ENCODE measurements at regions not wholly inside any gene's neighbourhood (a gene's known extent, or its start where the extent isn't known, plus 50 kb on each side); places are given as distances from the start of the nearest gene placed in this dataset.

DNA sequence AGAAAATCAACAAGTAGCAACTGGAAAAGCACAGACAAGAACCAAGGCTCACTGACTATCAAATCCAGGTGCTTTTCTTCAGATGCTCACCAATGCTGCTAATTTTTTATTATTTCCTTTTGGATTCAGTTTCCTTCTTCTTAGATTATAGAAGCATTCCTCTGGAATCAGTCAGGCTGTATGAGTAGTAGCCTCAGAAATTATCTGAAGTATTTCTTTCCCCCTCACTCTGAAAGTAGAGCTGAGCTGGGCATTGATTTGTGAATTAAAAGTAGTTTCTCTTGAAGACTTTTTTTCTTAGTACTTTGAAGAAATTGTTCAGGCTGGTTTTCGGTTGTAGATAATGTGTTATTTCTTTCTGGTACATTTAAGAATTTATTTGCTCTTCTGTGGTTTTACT, 273.7 kb downstream of the NOL4 start:
- TF ChIP-seq, protein P1, sequence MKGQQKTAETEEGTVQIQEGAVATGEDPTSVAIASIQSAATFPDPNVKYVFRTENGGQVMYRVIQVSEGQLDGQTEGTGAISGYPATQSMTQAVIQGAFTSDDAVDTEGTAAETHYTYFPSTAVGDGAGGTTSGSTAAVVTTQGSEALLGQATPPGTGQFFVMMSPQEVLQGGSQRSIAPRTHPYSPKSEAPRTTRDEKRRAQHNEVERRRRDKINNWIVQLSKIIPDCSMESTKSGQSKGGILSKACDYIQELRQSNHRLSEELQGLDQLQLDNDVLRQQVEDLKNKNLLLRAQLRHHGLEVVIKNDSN (IDR thresholded peaks at IDR 0.05; ENCODE audit: borderline replicate concordance, low read depth): no peak
- H3K9me3 ChIP-seq: no peaks in the 10 kb centered on the region
- H3K79me2 ChIP-seq (ENCODE audit: insufficient read depth): no peaks in the 10 kb centered on the region
- no peak for DNase-seq
- H3K4me2 ChIP-seq: no peak overlapping the region
- no peaks in the 10 kb centered on the region for H3K36me3 ChIP-seq (replicated peaks in 1 of 2; ENCODE audit: control insufficient read depth in 1 of 2, insufficient read depth in 2 of 2, low read length in 1 of 2)
- no peaks in the 10 kb centered on the region for H3K4me1 ChIP-seq (ENCODE audit: control insufficient read depth in 1 of 2, insufficient read depth in 2 of 2, low read depth in 1 of 2, low read length in 1 of 2)
- CTCF ChIA-PET: interaction anchor here (1.0 to 2.0 kb wide), 5 partner anchors 10 to 372 kb away, joined by 3 to 4 read pairs (median 3); no protein-coding TSS in a partner anchor
- no peak overlapping the region for H3K4me3 ChIP-seq (ENCODE audit: low read depth in 2 of 2, low read length in 1 of 2)
- H3K9me2 ChIP-seq: no peaks in the 10 kb centered on the region
- no peak overlapping the region for H3K9ac ChIP-seq
- H2AFZ ChIP-seq (ENCODE audit: low read depth): no peak overlapping the region
- H3K27me3 ChIP-seq (ENCODE audit: insufficient read depth): no peaks in the 10 kb centered on the region
- H3F3A ChIP-seq (replicated peaks; ENCODE audit: insufficient read depth): no peaks in the 10 kb centered on the region
- WGBS (ENCODE audit: low lambda C conversion rate): 29% methylated on average over 1 of the region's 1 CpG
- no peaks in the 10 kb centered on the region for H4K20me1 ChIP-seq (ENCODE audit: insufficient read depth)
- no peak overlapping the region for H3K27ac ChIP-seq (ENCODE audit: low read depth in 2 of 2, low read length in 1 of 2)
- POLR2A ChIA-PET: no interaction called here

DNA sequence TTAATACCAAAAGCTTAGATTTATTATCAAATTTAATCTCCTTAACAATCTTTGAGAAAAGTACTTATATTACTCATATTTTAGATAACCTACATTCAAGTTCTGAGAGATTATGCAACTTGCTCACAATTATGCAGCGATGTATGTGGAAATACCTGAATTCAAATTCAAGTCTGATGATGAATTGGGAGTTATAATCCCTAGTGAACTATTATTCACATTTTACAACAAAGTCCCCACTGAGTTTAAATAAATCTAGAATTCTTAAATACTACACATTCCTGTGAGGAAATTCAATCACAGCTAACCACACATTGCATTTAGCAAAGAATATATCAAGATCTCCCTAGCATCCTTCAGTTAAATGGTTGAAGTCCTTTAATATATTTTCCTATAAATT, 278.4 kb downstream of the NOL4 start:
- DNase-seq: no peak
- no peak overlapping the region for H2AFZ ChIP-seq (ENCODE audit: low read depth)
- H3K79me2 ChIP-seq (ENCODE audit: insufficient read depth): no peaks in the 10 kb centered on the region
- CTCF ChIA-PET: no interaction called here
- no peak overlapping the region for H3K9ac ChIP-seq
- no peaks in the 10 kb centered on the region for H3K36me3 ChIP-seq (replicated peaks in 1 of 2; ENCODE audit: control insufficient read depth in 1 of 2, insufficient read depth in 2 of 2, low read length in 1 of 2)
- TF ChIP-seq RCOR1 (IDR thresholded peaks at IDR 0.05; ENCODE audit: low read length) (no peak), FOXM1 (IDR thresholded peaks at IDR 0.05; ENCODE audit: low read depth) (no peak), RFX5 (IDR thresholded peaks at IDR 0.05; ENCODE audit: low read length) (no peak), MXI1 (IDR thresholded peaks at IDR 0.05; ENCODE audit: low read depth, low read length) (no peak), YY1 (IDR thresholded peaks at IDR 0.05; ENCODE audit: low read depth) (no peak), NFIC (IDR thresholded peaks at IDR 0.05; ENCODE audit: borderline replicate concordance) (no peak), TAF1 (IDR thresholded peaks at IDR 0.05; ENCODE audit: borderline replicate concordance, low read depth, low read length) (no peak), GATA2 (CRISPR knock-in tag; IDR thresholded peaks at IDR 0.05) (no peak), FOSL2 (IDR thresholded peaks at IDR 0.05; ENCODE audit: borderline replicate concordance, low read depth) (no peak), FOXJ3 (CRISPR knock-in tag; IDR thresholded peaks at IDR 0.05) (no peak), SMC3 (IDR thresholded peaks at IDR 0.05; ENCODE audit: low read depth, low read length) (no peak)
- TF ChIP-seq, protein P2, sequence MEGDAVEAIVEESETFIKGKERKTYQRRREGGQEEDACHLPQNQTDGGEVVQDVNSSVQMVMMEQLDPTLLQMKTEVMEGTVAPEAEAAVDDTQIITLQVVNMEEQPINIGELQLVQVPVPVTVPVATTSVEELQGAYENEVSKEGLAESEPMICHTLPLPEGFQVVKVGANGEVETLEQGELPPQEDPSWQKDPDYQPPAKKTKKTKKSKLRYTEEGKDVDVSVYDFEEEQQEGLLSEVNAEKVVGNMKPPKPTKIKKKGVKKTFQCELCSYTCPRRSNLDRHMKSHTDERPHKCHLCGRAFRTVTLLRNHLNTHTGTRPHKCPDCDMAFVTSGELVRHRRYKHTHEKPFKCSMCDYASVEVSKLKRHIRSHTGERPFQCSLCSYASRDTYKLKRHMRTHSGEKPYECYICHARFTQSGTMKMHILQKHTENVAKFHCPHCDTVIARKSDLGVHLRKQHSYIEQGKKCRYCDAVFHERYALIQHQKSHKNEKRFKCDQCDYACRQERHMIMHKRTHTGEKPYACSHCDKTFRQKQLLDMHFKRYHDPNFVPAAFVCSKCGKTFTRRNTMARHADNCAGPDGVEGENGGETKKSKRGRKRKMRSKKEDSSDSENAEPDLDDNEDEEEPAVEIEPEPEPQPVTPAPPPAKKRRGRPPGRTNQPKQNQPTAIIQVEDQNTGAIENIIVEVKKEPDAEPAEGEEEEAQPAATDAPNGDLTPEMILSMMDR (IDR thresholded peaks at IDR 0.05): no peak
- TF ChIP-seq, protein P3, sequence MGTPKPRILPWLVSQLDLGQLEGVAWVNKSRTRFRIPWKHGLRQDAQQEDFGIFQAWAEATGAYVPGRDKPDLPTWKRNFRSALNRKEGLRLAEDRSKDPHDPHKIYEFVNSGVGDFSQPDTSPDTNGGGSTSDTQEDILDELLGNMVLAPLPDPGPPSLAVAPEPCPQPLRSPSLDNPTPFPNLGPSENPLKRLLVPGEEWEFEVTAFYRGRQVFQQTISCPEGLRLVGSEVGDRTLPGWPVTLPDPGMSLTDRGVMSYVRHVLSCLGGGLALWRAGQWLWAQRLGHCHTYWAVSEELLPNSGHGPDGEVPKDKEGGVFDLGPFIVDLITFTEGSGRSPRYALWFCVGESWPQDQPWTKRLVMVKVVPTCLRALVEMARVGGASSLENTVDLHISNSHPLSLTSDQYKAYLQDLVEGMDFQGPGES (IDR thresholded peaks at IDR 0.05; ENCODE audit: low read depth, low read length): no peak
- TF ChIP-seq, protein P1 (IDR thresholded peaks at IDR 0.05; ENCODE audit: borderline replicate concordance, low read depth): no peak
- TF ChIP-seq, protein P4, sequence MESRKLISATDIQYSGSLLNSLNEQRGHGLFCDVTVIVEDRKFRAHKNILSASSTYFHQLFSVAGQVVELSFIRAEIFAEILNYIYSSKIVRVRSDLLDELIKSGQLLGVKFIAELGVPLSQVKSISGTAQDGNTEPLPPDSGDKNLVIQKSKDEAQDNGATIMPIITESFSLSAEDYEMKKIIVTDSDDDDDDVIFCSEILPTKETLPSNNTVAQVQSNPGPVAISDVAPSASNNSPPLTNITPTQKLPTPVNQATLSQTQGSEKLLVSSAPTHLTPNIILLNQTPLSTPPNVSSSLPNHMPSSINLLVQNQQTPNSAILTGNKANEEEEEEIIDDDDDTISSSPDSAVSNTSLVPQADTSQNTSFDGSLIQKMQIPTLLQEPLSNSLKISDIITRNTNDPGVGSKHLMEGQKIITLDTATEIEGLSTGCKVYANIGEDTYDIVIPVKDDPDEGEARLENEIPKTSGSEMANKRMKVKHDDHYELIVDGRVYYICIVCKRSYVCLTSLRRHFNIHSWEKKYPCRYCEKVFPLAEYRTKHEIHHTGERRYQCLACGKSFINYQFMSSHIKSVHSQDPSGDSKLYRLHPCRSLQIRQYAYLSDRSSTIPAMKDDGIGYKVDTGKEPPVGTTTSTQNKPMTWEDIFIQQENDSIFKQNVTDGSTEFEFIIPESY (IDR thresholded peaks at IDR 0.05; ENCODE audit: borderline replicate concordance, low read depth): no peak
- no peaks in the 10 kb centered on the region for H3K27me3 ChIP-seq (ENCODE audit: insufficient read depth)
- H3K4me2 ChIP-seq: no peak overlapping the region
- POLR2A ChIA-PET: no interaction called here
- H3F3A ChIP-seq (replicated peaks; ENCODE audit: insufficient read depth): no peaks in the 10 kb centered on the region
- no peak overlapping the region for H3K27ac ChIP-seq (ENCODE audit: low read depth in 2 of 2, low read length in 1 of 2)
- no peaks in the 10 kb centered on the region for H3K9me3 ChIP-seq
- no peaks in the 10 kb centered on the region for H3K9me2 ChIP-seq
- no peak overlapping the region for H3K4me3 ChIP-seq (ENCODE audit: low read depth in 2 of 2, low read length in 1 of 2)
- H4K20me1 ChIP-seq (ENCODE audit: insufficient read depth): no peaks in the 10 kb centered on the region
- no peaks in the 10 kb centered on the region for H3K4me1 ChIP-seq (ENCODE audit: control insufficient read depth in 1 of 2, insufficient read depth in 2 of 2, low read depth in 1 of 2, low read length in 1 of 2)
- WGBS (ENCODE audit: low lambda C conversion rate): 63% methylated on average over 1 of the region's 1 CpG

Measured in SK-N-SH (cell line).